HL-60 (cell line): ENCODE measurements at regions not wholly inside any gene's neighbourhood (a gene's known extent, or its start where the extent isn't known, plus 50 kb on each side); places are given as distances from the start of the nearest gene placed in this dataset.

Experiments
- CTCF ChIP-seq: IDR thresholded peaks from one replicate; pipeline ENCODE4 v1.5.1; 2011; ENCODE audit warnings: low read length, control low read depth, inconsistent platforms; ENCODE audit not compliant: insufficient read depth
- GABPA ChIP-seq: IDR thresholded peaks from 2 replicates; pipeline ENCODE4 v1.6.1; 2012; ENCODE audit warnings: low read depth
- POLR2AphosphoS5 ChIP-seq: IDR thresholded peaks from 2 replicates; pipeline ENCODE4 v1.6.1; 2012; ENCODE audit warnings: low read depth
- REST ChIP-seq: IDR thresholded peaks from 2 replicates; pipeline ENCODE4 v1.6.1; 2012; ENCODE audit warnings: low read depth; ENCODE audit not compliant: insufficient replicate concordance
- SPI1 ChIP-seq: IDR thresholded peaks from 2 replicates; pipeline ENCODE4 v1.6.1; 2012; ENCODE audit warnings: low read depth, mild to moderate bottlenecking, borderline replicate concordance

DNA sequence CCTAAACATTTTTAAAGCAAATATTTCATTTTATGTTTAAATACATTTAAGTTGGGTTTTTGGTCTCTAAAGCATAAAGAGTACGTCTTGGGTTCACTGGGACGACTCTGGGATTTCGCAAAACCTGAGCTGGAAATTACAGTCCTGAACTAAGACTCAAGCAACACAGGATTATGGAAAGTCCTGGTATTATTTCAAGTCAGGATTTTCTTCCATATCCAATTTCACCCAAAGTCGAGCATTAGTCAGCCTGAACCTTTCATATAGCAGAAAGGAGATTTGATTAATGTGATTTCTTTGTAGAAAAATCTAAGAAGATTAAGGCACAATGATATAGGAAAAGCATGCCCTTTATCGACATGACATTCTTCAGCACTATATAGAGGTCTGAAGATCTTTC lies 100.0 kb downstream of the MTERF1 start:
- no peak for TF ChIP-seq CTCF
- no peak for TF ChIP-seq REST
- TF ChIP-seq POLR2AphosphoS5 = no peak
- TF ChIP-seq GABPA = no peak
- no peak for TF ChIP-seq SPI1
